ENCODE measurements at regions not wholly inside any gene's neighbourhood (a gene's known extent, or its start where the extent isn't known, plus 50 kb on each side); places are given as distances from the start of the nearest gene placed in this dataset.

DNA sequence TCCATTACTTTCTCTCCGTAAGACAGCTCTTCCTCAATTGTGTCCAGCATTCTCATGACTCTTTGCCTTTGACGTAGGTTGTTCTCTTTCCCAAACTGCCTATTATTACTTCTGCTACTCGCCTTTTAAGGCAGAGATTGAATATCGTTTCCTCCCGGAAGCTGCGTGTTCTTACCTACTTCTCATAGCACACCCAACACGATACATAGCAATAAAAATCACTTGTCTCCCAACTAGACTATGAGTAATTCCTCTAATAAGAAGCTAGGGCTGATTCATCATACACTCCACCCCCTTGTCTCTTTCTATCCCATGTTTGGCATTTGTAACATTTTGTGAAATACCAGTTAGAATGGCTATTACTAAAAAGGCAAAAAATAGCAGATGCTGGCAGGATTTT is 55.8 kb upstream of the SGIP1 start:
- DNase-seq: no peak
- Histone ChIP-seq H3K18ac (ENCODE audit: insufficient read length, low read depth, low read length) (no peak overlapping the region), H3K79me2 (ENCODE audit: insufficient read depth, low read length) (no peaks in the 10 kb centered on the region), H3K4me1 (ENCODE audit: insufficient read depth, low read length) (no peaks in the 10 kb centered on the region), H2BK15ac (ENCODE audit: low read depth, low read length) (no peak overlapping the region), H2BK120ac (ENCODE audit: low read depth, low read length, poor library complexity, severe bottlenecking) (no peak overlapping the region), H3K56ac (ENCODE audit: insufficient read length, low read depth, low read length) (no peak overlapping the region), H3K23ac (ENCODE audit: insufficient read length, low read depth, low read length) (no peak overlapping the region), H3K9me3 (ENCODE audit: control insufficient read depth, low read depth, low read length) (no peaks in the 10 kb centered on the region), H2BK20ac (ENCODE audit: low read depth, low read length, poor library complexity, severe bottlenecking) (no peak overlapping the region), H3K9ac (ENCODE audit: extremely low read depth, insufficient read length, low read length) (no peak overlapping the region), H3K23me2 (ENCODE audit: insufficient read length, low read depth, low read length, poor library complexity, severe bottlenecking) (no peaks in the 10 kb centered on the region), H4K5ac (ENCODE audit: insufficient read length, low read depth, low read length) (no peak overlapping the region), H4K91ac (ENCODE audit: insufficient read length, low read depth, low read length) (no peak overlapping the region), H4K20me1 (ENCODE audit: control insufficient read depth, insufficient read depth, insufficient read length) (no peaks in the 10 kb centered on the region), H2AFZ (ENCODE audit: low read length) (no peak overlapping the region), H3K27ac (ENCODE audit: insufficient read length, low read depth, low read length) (no peak overlapping the region), H3K14ac (ENCODE audit: insufficient read depth, low read length) (no peak overlapping the region), H3K4ac (ENCODE audit: low read depth, low read length) (no peak overlapping the region), H3K4me2 (ENCODE audit: insufficient read depth, insufficient read length, low read length) (no peak overlapping the region), H3T11ph (ENCODE audit: low read length) (no peak overlapping the region), H2AK5ac (ENCODE audit: insufficient read length, low read length) (no peak overlapping the region), H4K8ac (replicated peaks; ENCODE audit: insufficient read length, low read depth, low read length) (no peak overlapping the region), H3K79me1 (ENCODE audit: insufficient read depth, low read depth, low read length, poor library complexity, severe bottlenecking) (no peaks in the 10 kb centered on the region), H3K27me3 (ENCODE audit: insufficient read depth, low read length) (no peaks in the 10 kb centered on the region), H2BK12ac (ENCODE audit: insufficient read length, low read depth, low read length) (no peak overlapping the region), H2BK5ac (ENCODE audit: insufficient read length, low read length) (no peak overlapping the region)
- H3K4me3 Mint-ChIP-seq: no peak overlapping the region
- peaks cover 3 to 4% of the 10 kb centered on the region in 2 experiments; a peak in 1 of 4 replicates for H3K4me1 Mint-ChIP-seq
- H3K27ac Mint-ChIP-seq: no peak overlapping the region
- TF ChIP-seq, protein P1, sequence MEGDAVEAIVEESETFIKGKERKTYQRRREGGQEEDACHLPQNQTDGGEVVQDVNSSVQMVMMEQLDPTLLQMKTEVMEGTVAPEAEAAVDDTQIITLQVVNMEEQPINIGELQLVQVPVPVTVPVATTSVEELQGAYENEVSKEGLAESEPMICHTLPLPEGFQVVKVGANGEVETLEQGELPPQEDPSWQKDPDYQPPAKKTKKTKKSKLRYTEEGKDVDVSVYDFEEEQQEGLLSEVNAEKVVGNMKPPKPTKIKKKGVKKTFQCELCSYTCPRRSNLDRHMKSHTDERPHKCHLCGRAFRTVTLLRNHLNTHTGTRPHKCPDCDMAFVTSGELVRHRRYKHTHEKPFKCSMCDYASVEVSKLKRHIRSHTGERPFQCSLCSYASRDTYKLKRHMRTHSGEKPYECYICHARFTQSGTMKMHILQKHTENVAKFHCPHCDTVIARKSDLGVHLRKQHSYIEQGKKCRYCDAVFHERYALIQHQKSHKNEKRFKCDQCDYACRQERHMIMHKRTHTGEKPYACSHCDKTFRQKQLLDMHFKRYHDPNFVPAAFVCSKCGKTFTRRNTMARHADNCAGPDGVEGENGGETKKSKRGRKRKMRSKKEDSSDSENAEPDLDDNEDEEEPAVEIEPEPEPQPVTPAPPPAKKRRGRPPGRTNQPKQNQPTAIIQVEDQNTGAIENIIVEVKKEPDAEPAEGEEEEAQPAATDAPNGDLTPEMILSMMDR (conservative IDR thresholded peaks at IDR 0.05): no peak
- no CpG with 5 or more reads among the region's 7 CpGs for WGBS (ENCODE audit: extremely low coverage, insufficient read length, low lambda C conversion rate)
- no peaks in the 10 kb centered on the region for H3K27me3 Mint-ChIP-seq (ENCODE audit: low read depth)
- peaks cover 0 to 11% of the 10 kb centered on the region in 2 experiments; a peak in 3 of 5 replicates for H3K9me3 Mint-ChIP-seq
- H3K36me3 Mint-ChIP-seq (ENCODE audit: insufficient read depth in 1 of 3, low read depth in 3 of 3): peaks cover 0 to 5% (median 4%) of the 10 kb centered on the region in 3 experiments; a peak in 2 of 7 replicates

Data from H9 (cell line).